HG03103 (cell line): ENCODE measurements at regions not wholly inside any gene's neighbourhood (a gene's known extent, or its start where the extent isn't known, plus 50 kb on each side); places are given as distances from the start of the nearest gene placed in this dataset.
"Not testable (repeated sequence)": the region's sequence is repeated elsewhere in the genome, so short reads cannot be mapped to it uniquely, and the experiment has no call there.

Experiments used
- ATAC-seq: cut with Tn5 transposase; IDR thresholded peaks from one replicate; pipeline ENCODE4 v1.9.1; 2021; ENCODE audit warnings: low read depth; ENCODE audit not compliant: unreplicated experiment

- no peak for ATAC-seq
Observed at GRCh38 chr5:28710360-28710759, 1672.0 kb upstream of the CDH9 start.

- no peak for ATAC-seq
Observed at GRCh38 chr5:28708472-28708871, 1670.1 kb upstream of the CDH9 start.

GRCh38 chr5:28707706-28708105, 1669.3 kb upstream of the CDH9 start:
- no peak for ATAC-seq

GRCh38 chr5:28703651-28704260, 1665.4 kb upstream of the CDH9 start:
- ATAC-seq = no peak

- no peak for ATAC-seq
Observed at GRCh38 chr5:28691526-28691925, 1653.1 kb upstream of the CDH9 start.

GRCh38 chr5:28685794-28686193, 1647.4 kb upstream of the CDH9 start:
- ATAC-seq = no peak

- ATAC-seq = no peak
Observed at GRCh38 chr5:28678899-28679298, 1640.5 kb upstream of the CDH9 start.

GRCh38 chr5:28666110-28666509, 1627.7 kb upstream of the CDH9 start:
- no peak for ATAC-seq

- no peak for ATAC-seq
Observed at GRCh38 chr5:28648108-28648507, 1609.7 kb upstream of the CDH9 start.

- ATAC-seq = no peak
Observed at GRCh38 chr5:28632607-28633006, 1594.2 kb upstream of the CDH9 start.

GRCh38 chr5:28603869-28604268, 1565.5 kb upstream of the CDH9 start:
- ATAC-seq = no peak

- no peak for ATAC-seq
Observed at GRCh38 chr5:28602429-28602828, 1564.0 kb upstream of the CDH9 start.

- ATAC-seq = not testable (repeated sequence)
Observed at GRCh38 chr5:28596707-28597106, 1558.3 kb upstream of the CDH9 start.

- no peak for ATAC-seq
Observed at GRCh38 chr5:28580616-28581015, 1542.2 kb upstream of the CDH9 start.

- no peak for ATAC-seq
Observed at GRCh38 chr5:28576022-28576421, 1537.6 kb upstream of the CDH9 start.

GRCh38 chr5:28575368-28575767, 1537.0 kb upstream of the CDH9 start:
- ATAC-seq = no peak

- no peak for ATAC-seq
Observed at GRCh38 chr5:28574606-28575005, 1536.2 kb upstream of the CDH9 start.

GRCh38 chr5:28567048-28567447, 1528.7 kb upstream of the CDH9 start:
- ATAC-seq = no peak

- no peak for ATAC-seq
Observed at GRCh38 chr5:28561522-28561921, 1523.1 kb upstream of the CDH9 start.

GRCh38 chr5:28558196-28558595, 1519.8 kb upstream of the CDH9 start:
- no peak for ATAC-seq

GRCh38 chr5:28557114-28557513, 1518.7 kb upstream of the CDH9 start:
- no peak for ATAC-seq

- no peak for ATAC-seq
Observed at GRCh38 chr5:28549588-28549987, 1511.2 kb upstream of the CDH9 start.

GRCh38 chr5:28548856-28549255, 1510.5 kb upstream of the CDH9 start:
- ATAC-seq = no peak
